ENCODE measurements at regions not wholly inside any gene's neighbourhood (a gene's known extent, or its start where the extent isn't known, plus 50 kb on each side); places are given as distances from the start of the nearest gene placed in this dataset.
A peak's percentile ranks its signal among the peaks of the same experiment; 100 is the strongest.

DNA sequence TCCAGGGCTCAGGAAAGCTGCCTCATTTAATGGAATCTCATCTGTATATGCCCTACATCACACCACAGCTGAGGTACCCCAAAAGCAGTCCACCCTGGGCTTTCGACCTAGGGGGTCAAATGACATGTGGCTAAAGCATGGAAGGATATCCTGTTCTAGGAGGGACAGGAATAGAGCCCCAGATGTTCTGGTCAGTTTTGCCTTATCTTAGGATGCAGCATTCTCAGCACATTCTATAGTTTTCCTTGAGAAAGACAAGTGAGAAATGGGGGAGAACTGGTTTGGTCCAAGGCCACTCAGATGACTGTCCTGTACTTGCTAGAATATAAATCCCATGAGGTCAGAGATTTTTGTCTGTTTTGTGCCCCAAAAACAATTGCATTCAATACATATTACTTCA, 688.0 kb upstream of the ZEB2 start (continued):
- TF ChIP-seq, protein P1, sequence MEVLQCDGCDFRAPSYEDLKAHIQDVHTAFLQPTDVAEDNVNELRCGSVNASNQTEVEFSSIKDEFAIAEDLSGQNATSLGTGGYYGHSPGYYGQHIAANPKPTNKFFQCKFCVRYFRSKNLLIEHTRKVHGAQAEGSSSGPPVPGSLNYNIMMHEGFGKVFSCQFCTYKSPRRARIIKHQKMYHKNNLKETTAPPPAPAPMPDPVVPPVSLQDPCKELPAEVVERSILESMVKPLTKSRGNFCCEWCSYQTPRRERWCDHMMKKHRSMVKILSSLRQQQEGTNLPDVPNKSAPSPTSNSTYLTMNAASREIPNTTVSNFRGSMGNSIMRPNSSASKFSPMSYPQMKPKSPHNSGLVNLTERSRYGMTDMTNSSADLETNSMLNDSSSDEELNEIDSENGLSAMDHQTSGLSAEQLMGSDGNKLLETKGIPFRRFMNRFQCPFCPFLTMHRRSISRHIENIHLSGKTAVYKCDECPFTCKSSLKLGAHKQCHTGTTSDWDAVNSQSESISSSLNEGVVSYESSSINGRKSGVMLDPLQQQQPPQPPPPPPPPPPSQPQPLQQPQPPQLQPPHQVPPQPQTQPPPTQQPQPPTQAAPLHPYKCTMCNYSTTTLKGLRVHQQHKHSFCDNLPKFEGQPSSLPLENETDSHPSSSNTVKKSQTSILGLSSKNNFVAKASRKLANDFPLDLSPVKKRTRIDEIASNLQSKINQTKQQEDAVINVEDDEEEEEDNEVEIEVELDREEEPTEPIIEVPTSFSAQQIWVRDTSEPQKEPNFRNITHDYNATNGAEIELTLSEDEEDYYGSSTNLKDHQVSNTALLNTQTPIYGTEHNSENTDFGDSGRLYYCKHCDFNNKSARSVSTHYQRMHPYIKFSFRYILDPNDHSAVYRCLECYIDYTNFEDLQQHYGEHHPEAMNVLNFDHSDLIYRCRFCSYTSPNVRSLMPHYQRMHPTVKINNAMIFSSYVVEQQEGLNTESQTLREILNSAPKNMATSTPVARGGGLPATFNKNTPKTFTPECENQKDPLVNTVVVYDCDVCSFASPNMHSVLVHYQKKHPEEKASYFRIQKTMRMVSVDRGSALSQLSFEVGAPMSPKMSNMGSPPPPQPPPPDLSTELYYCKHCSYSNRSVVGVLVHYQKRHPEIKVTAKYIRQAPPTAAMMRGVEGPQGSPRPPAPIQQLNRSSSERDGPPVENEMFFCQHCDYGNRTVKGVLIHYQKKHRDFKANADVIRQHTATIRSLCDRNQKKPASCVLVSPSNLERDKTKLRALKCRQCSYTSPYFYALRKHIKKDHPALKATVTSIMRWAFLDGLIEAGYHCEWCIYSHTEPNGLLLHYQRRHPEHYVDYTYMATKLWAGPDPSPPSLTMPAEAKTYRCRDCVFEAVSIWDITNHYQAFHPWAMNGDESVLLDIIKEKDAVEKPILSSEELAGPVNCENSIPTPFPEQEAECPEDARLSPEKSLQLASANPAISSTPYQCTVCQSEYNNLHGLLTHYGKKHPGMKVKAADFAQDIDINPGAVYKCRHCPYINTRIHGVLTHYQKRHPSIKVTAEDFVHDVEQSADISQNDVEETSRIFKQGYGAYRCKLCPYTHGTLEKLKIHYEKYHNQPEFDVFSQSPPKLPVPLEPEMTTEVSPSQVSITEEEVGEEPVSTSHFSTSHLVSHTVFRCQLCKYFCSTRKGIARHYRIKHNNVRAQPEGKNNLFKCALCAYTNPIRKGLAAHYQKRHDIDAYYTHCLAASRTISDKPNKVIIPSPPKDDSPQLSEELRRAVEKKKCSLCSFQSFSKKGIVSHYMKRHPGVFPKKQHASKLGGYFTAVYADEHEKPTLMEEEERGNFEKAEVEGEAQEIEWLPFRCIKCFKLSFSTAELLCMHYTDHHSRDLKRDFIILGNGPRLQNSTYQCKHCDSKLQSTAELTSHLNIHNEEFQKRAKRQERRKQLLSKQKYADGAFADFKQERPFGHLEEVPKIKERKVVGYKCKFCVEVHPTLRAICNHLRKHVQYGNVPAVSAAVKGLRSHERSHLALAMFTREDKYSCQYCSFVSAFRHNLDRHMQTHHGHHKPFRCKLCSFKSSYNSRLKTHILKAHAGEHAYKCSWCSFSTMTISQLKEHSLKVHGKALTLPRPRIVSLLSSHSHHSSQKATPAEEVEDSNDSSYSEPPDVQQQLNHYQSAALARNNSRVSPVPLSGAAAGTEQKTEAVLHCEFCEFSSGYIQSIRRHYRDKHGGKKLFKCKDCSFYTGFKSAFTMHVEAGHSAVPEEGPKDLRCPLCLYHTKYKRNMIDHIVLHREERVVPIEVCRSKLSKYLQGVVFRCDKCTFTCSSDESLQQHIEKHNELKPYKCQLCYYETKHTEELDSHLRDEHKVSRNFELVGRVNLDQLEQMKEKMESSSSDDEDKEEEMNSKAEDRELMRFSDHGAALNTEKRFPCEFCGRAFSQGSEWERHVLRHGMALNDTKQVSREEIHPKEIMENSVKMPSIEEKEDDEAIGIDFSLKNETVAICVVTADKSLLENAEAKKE (CRISPR knock-in tag; IDR thresholded peaks at IDR 0.05), result no peak
- TF ChIP-seq EZH2 (IDR thresholded peaks at IDR 0.05; ENCODE audit: low read depth, unreplicated experiment) (no peak), ETS1 (IDR thresholded peaks at IDR 0.05) (no peak), STAT1 (IDR thresholded peaks at IDR 0.05; ENCODE audit: unreplicated experiment) (no peak), EZH2phosphoT487 (IDR thresholded peaks at IDR 0.05; ENCODE audit: unreplicated experiment) (no peak)

- Mint-ChIP-seq H3K4me1 (no peaks in the 10 kb centered on the region), H3K27me3 (ENCODE audit: insufficient read depth, low read depth, poor library complexity) (peaks cover 2% of the 10 kb centered on the region), H3K27ac (peak overlapping the region; percentile 15; the same call in 1 of the 2 replicates), H3K4me3 (no peak overlapping the region), H3K9me3 (peaks cover 19% of the 10 kb centered on the region), H3K36me3 (ENCODE audit: low read depth) (peaks cover 12% of the 10 kb centered on the region; the same call in 2 of the 3 replicates)
- Histone ChIP-seq H3K79me2 (replicated peaks; ENCODE audit: insufficient read depth) (no peaks in the 10 kb centered on the region), H2AFZ (no peak overlapping the region), H3K36me3 (ENCODE audit: insufficient read depth) (no peaks in the 10 kb centered on the region; the same call in 1 of the 2 replicates), H3K27me3 (ENCODE audit: insufficient read depth) (no peaks in the 10 kb centered on the region), H3K4me1 (ENCODE audit: insufficient read depth) (no peaks in the 10 kb centered on the region), H3K4me3 (no peak overlapping the region), H3K4me2 (no peak overlapping the region), H3K27ac (ENCODE audit: low read depth) (no peak overlapping the region), H3F3A (replicated peaks; ENCODE audit: low read depth) (no peaks in the 10 kb centered on the region), H3K9me2 (ENCODE audit: insufficient read depth) (no peaks in the 10 kb centered on the region), H4K20me1 (replicated peaks; ENCODE audit: insufficient read depth) (no peaks in the 10 kb centered on the region)
- DNase-seq (ENCODE audit: low spot score) (no peak), ATAC-seq (no peak)
- TF ChIP-seq JUNB (IDR thresholded peaks at IDR 0.05; ENCODE audit: unreplicated experiment) (no peak), POLR2AphosphoS5 (IDR thresholded peaks at IDR 0.05; ENCODE audit: low read depth) (no peak), EZH2phosphoT487 (IDR thresholded peaks at IDR 0.05; ENCODE audit: unreplicated experiment) (no peak), ZNF114 (CRISPR knock-in tag; IDR thresholded peaks at IDR 0.05) (no peak), ETS1 (IDR thresholded peaks at IDR 0.05) (no peak), REST (IDR thresholded peaks at IDR 0.05; ENCODE audit: unreplicated experiment) (no peak)
Observed at GRCh38 chr2:145206496-145207281, 686.8 kb upstream of the ZEB2 start.

Data from GM23338 (cell line).